ENCODE measurements at regions not wholly inside any gene's neighbourhood (a gene's known extent, or its start where the extent isn't known, plus 50 kb on each side); places are given as distances from the start of the nearest gene placed in this dataset.
"Not testable (repeated sequence)": the region's sequence is repeated elsewhere in the genome, so short reads cannot be mapped to it uniquely, and the experiment has no call there.

DNA sequence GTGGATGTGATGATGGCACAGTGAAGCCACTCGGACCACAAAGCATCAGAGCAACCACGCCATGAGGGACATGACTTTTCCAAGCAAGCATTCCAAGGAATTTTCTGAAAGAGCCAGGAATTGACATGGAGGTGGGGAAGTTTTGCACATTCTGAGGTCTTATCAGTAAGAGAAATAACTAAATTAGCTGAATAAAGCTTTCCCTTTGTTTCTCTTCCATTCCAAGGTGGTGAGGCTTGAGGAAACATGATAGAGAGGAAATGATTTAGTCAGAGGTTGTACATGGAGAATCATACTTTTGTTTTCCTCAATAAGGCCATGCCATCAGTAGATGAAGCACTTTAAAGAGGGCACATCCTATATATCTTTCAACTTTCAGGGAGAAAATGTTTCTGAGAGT lies 115.7 kb upstream of the MMADHC start:
- no peak for DNase-seq (ENCODE audit: low read depth)

DNA sequence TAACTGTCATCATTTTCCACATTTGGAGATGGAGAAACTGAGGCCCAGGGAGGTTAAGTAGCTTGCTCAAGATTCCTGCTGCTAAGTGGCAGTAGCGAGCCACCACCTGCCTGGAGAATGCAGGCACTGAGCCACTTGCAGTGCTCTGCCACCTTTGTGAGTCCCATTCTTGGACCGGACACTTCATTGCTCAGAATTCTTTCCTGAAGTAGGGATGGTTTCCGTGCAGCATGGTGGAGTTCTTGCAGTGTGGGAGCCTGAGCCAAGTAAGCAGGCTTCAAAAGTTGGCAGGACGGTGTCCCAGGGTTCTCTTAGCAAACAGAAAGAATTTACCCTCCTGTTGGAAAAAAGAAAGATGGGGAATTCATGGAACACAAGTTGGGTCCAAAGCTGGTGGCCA lies 115.0 kb upstream of the MMADHC start:
- no peak for DNase-seq (ENCODE audit: low read depth)

DNA sequence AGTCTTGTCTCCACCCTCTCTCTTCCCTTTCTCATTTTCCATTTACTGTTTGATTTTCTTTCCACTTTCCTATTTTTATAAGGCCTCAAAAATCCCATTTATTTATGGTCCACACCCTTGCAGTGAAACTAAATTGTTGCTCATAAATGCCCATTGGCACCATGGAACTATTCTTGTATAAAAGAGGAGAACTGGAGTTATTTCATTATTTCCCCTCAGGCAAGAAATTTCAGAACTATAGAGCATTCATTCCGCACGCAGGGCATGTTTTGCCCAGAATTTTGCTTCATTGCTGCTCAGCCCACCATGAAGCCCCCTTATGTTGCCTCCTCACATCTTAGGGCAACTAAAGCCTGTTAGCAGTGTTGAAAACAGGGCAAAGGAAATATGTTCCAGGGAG lies 113.7 kb upstream of the MMADHC start:
- DNase-seq (ENCODE audit: low read depth), result no peak

DNA sequence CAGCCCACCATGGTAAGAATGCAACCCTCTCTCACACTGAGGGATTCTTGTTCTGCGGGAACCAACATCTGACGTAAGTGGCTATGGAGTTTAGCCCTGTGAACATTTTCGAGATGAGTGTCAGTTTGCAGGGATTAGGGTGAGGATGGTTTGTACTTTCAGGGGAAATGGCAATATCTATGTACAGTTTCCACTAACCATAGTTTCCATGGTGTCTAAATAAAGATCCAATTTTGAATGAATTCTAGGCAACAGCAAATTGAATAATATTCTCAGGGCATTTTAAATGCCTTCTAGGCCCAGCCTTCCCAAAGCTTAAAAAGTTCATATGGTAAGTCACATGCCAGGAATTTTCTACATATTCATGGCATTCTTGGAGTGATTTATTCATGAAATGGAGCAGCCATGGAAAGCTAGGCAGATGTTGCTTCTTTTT lies 105.4 kb upstream of the MMADHC start:
- DNase-seq (ENCODE audit: low read depth), result no peak

- DNase-seq (ENCODE audit: low read depth), result no peak
Observed at GRCh38 chr2:149690825-149691224, 103.2 kb upstream of the MMADHC start.

DNA sequence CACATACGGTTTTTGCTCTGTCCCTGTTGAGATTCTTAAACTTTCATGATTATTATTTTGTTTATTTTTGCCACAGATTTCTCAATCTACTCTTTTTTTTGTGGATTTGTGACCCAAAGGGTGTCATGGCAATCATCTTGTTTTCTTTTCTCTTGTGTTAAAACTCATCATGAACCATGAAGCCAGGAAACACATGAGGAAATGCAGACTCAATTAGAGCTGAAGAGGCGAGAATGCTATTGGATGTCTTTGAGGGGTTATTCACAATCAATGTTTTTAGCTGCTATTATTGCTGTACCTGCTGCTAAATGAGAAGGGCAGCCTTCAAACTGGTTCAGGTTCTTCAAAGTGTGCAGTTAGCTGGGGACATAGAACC lies 99.5 kb upstream of the MMADHC start:
- DNase-seq (ENCODE audit: low read depth), result no peak

DNA sequence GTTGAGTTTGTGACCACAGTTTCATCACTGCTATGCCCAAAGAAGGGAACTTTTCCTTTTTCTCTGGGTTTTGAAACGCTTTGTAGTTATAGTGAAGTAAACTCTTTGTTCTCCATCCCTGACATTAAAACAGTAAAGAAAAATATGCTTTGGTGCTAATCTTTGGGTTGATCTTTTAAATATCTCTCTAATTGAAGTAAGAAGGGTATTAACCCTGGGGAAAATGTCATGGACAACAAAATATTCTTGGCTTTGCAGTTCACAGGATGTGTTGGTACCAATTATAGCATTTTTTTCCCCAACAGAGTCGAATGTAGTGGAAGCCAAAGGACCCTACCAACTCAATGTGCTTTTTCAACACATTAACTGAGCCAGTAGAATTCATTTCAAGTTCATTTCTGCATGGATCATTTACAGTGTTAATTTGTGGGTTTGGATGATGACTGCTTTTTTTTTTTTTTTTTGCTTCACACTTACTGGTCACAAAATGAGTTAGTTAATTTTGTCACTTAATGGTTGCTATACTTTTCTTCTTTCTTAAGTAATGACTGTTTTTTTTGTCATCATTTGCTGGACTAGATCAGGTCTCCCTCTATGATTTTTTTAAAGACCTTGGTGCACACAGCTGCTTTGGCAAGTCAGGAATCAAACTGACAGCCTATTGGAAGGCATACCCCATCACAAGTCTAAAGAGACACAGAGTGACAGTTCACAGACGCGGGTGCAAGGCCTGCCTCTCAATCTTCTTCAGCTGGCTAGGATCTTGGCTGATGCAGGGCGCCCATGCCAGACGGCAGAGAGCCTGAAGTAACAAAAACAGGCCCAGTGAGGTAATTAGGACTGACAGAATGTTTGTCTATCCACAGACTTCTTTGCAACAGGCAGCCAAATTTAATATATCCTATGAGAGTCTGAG lies 98.8 kb upstream of the MMADHC start:
- no peak for DNase-seq (ENCODE audit: low read depth)

GRCh38 chr2:149685401-149685800 lies 97.8 kb upstream of the MMADHC start:
- not testable (repeated sequence) for DNase-seq (ENCODE audit: low read depth)

- DNase-seq (ENCODE audit: low read depth), result no peak
Observed at GRCh38 chr2:149679286-149679685, 91.7 kb upstream of the MMADHC start.

- no peak for DNase-seq (ENCODE audit: low read depth)
Observed at GRCh38 chr2:149677416-149677815, 89.8 kb upstream of the MMADHC start.

GRCh38 chr2:149670086-149670485 lies 82.5 kb upstream of the MMADHC start:
- no peak for DNase-seq (ENCODE audit: low read depth)

DNA sequence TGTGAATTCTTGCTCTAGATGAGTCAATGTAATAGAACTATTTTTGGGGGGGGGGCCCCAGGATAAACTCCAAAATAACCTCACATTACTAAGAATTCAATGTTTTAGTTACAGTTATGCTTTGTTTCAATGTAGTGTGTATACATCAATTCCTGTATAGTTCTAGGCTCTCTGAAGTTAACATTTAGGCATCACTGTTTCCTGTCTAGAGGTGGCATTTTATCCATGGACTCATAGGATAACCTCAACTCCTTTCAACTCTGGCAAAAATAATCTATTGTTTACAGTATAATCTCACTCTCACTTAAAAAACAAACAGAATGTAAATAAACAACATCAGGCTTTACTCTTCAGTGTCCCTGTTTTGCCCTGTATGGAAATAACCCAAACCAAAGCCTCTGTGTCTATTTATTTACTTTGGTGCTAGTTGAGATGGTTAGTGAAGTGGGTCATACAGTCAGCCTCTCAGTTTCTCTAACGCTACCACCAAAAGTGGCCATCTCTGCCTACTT lies 79.3 kb upstream of the MMADHC start:
- DNase-seq (ENCODE audit: low read depth), result no peak

- DNase-seq (ENCODE audit: low read depth), result no peak
Observed at GRCh38 chr2:149664896-149665295, 77.3 kb upstream of the MMADHC start.

DNA sequence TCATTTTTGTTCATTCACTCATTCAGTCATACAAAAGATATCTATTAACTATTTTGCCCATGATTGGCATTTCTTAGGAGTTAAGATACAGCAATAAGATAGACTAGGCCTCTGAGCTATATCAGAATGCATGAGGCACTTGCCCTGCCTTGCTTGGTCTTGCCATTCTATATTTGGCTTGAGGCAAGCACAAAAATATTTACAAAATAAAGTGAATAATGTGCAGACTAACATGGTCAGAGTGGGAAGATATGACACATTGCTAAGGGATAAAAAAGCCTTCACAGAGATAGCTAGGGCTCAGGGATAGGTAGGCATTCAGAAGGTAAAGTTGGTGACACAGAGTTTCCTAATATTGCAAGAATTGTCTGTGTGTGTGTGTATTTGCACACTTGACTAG lies 75.0 kb upstream of the MMADHC start:
- DNase-seq (ENCODE audit: low read depth), result no peak

DNA sequence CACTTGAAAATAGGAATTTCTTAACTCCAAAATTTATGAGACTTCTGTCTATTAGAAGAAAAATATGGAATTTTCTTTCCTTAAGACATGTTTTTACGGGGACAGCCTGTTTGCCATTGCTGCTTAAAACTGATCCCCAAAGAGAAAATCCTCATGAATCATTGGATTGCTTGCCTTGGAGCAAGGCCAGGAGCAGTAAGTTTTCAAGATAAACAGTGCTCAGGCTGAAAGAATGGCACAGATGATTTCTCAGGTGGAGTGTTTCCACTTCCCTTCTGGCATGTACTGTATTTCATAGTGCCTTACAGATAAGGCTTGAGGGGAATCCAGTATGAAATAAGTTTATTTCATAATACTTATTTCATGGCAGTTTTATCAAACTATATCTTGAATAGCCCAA lies 74.3 kb upstream of the MMADHC start:
- peak; percentile 63 for DNase-seq (ENCODE audit: low read depth)

DNA sequence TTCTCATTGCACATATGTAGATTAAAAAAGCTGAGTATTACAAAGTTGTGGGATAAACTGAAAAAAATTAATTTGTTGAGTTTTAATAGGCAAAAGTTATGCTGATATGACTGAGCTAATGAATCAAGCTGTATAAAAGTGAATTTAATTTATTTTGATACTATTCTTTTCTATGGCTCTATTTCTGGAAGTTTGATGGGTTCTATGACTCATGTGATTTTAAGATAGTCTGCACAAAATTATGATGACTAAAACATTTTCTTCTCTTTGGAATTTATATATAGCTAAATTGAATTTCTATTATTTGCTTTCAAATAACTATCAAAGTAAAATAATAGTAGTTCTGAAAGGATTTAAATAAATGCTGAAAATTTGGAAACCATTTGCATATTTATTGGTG lies 71.0 kb upstream of the MMADHC start:
- DNase-seq (ENCODE audit: low read depth), result no peak

DNA sequence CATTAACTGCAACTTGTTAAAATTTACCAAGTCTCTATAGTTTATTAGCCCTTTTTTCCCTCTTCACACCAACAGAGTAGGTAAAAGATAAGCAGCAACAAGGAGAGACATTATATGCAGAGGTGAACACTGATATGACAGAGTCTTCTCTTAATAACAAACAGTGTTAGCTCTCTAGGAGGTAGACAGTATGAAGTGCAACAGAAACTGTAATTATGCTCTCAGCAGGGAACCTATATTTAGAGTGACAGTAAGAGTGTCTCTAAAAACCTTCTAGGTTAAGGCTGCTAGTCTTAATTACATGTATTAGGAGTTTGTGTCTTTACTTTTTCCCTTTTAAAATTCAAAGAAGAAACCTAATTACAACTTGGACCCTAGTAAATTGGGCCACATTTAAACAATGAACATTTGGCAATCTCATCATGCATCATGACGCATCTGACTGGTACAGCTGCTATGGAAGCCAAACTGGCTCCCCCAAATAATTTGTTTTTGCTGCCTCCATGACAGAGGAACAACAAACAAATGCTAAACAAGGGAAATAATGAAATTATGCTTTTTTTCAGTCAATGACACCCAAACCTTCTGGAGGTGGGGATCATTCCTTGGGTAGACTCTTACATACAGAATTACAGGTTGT lies 69.9 kb upstream of the MMADHC start:
- DNase-seq (ENCODE audit: low read depth), result no peak

DNA sequence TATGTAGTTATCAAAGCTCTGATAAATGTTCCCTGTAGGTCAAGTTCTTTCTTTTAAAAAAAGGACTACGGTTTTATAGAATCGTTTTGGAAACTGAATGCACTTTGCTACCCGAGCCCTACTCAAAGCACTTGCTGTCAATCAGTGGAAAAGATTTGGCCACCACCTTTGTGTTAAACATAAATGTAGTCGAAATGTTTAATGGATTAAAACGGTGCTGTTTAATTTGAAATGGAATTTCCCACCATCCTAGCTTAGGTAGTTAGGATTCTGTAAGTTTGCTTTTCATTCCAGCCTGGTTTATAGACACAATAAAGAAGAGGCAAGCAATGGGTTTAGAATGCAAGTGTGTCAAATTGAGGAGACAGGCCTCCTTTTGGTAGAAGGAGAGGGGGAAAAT lies 69.4 kb upstream of the MMADHC start:
- DNase-seq (ENCODE audit: low read depth), result no peak

GRCh38 chr2:149653831-149654445 lies 66.4 kb upstream of the MMADHC start:
- DNase-seq (ENCODE audit: low read depth), result no peak

DNA sequence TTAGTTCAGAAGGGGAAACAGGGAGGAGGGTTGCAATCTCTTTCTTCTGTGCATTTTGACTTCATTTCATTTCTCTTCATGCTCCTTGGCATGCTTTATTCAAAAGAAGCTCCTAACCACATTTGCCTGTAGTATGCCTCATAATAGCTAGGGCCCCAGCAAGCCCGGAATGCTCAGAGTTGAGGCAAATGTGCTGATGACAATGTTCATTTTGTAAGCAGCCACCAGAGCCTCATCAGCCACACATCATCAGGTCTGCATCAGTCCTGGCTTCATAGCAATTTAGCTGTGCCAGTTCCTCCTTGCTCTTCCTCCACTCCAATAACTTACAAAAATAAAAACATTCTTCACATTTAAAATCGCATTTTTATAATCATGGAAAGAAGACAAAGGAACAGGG lies 65.4 kb upstream of the MMADHC start:
- no peak for DNase-seq (ENCODE audit: low read depth)

GRCh38 chr2:149652526-149652925 lies 65.0 kb upstream of the MMADHC start:
- DNase-seq (ENCODE audit: low read depth), result no peak

- no peak for DNase-seq (ENCODE audit: low read depth)
Observed at GRCh38 chr2:149651229-149651628, 63.7 kb upstream of the MMADHC start.

GRCh38 chr2:149650006-149650405 lies 62.4 kb upstream of the MMADHC start:
- DNase-seq (ENCODE audit: low read depth), result no peak
